K562 (cell line): ENCODE measurements at regions not wholly inside any gene's neighbourhood (a gene's known extent, or its start where the extent isn't known, plus 50 kb on each side); places are given as distances from the start of the nearest gene placed in this dataset.

Experiments used
- EZH2 ChIP-seq: IDR thresholded peaks from 2 replicates; pipeline ENCODE4 v1.6.1; 2012; ENCODE audit warnings: low read depth, mild to moderate bottlenecking, inconsistent platforms, low read length, borderline replicate concordance
- NONO ChIP-seq, 2 experiments: fragments of 200-400 bp in 1 of 2; fragments of 450-650 bp in 1 of 2; formaldehyde crosslinking in 1 of 2; IDR thresholded peaks; 2 replicates each; pipeline ENCODE4 v1.6.1; 2017; ENCODE audit warnings: low read depth in 2 of 2, mild to moderate bottlenecking in 2 of 2, moderate library complexity in 2 of 2, low read length in 1 of 2
- RFX5 ChIP-seq: IDR thresholded peaks from 2 replicates; pipeline ENCODE4 v1.6.1; 2011; ENCODE audit warnings: low read depth, mild to moderate bottlenecking, improper control_type of control experiment, low read length
- SMAD3 ChIP-seq: fragments of 450-650 bp; formaldehyde crosslinking; conservative IDR thresholded peaks from 2 replicates; pipeline ENCODE4 v1.4.0; 2020; ENCODE audit warnings: mild to moderate bottlenecking
- SP1 ChIP-seq: sonication (generic); formaldehyde crosslinking; IDR thresholded peaks from 2 replicates; pipeline ENCODE4 v1.8.1; 2022; ENCODE audit warnings: mild to moderate bottlenecking, missing genetic modification reagents
- SREBF2 ChIP-seq: sonication (generic); formaldehyde crosslinking; IDR thresholded peaks from 2 replicates; pipeline ENCODE4 v1.4.0; 2020; ENCODE audit warnings: mild to moderate bottlenecking, missing genetic modification reagents
- TEAD2 ChIP-seq: fragments of 450-650 bp; IDR thresholded peaks from 2 replicates; pipeline ENCODE4 v1.6.1; 2016; ENCODE audit warnings: missing genetic modification characterization, control low read depth, missing compliant biosample characterization
- YY1 ChIP-seq, 3 experiments: IDR thresholded peaks; 2 replicates each; pipeline ENCODE4 v1.6.1; 2011; ENCODE audit warnings: low read length in 2 of 3, mild to moderate bottlenecking in 2 of 3, moderate library complexity in 2 of 3, borderline replicate concordance in 1 of 3, control low read depth in 1 of 3, low read depth in 1 of 3; ENCODE audit not compliant: insufficient read depth in 3 of 3, insufficient replicate concordance in 2 of 3, control insufficient read depth in 1 of 3, insufficient read length in 1 of 3; ENCODE audit errors: extremely low read depth in 1 of 3
- ZNF263 ChIP-seq: sonication (generic); formaldehyde crosslinking; IDR thresholded peaks from 2 replicates; pipeline ENCODE4 v1.8.0; 2022; ENCODE audit warnings: mild to moderate bottlenecking, missing genetic modification reagents, borderline replicate concordance
- ZNF717 ChIP-seq: fragments of 250-450 bp; sonication (Bioruptor Pico); IDR thresholded peaks from 2 replicates; pipeline ENCODE4 v1.5.0; 2021
- TF ChIP-seq, protein P1 (sequence below), 2 experiments: fragments of 200-800 bp in 1 of 2; sonication (Bioruptor generic) in 1 of 2; sonication (generic) in 1 of 2; formaldehyde crosslinking in 1 of 2; IDR thresholded peaks in 1 of 2; conservative IDR thresholded peaks in 1 of 2; 2 replicates each; pipeline versions ENCODE4 v1.5.0 to v1.6.1; 2016 to 2020; ENCODE audit warnings: missing compliant biosample characterization in 1 of 2, missing genetic modification characterization in 1 of 2, missing genetic modification reagents in 1 of 2

DNA sequence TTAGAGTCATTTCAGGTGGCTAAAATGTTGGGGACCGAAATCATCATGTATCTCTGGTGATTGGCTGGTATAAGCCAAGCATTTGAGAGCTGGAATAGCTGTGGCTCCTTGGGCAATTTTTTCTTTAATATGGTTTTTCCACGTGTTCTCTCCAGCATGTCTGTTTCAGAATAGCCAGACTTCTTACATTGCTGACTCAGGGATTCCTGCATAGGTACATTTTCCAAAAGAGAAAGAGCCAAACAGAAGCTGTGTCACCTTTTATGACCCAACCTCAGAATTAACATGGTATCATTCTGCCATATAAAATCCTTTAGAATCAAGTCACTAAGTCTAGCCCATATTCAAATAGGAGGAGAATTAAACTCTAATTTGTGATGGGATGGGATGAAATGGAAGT lies 74.8 kb upstream of the TSLP start:
- TF ChIP-seq YY1 (IDR thresholded peaks at IDR 0.05; ENCODE audit: borderline replicate concordance in 1 of 3, control insufficient read depth in 1 of 3, extremely low read depth in 1 of 3, insufficient read depth in 3 of 3, insufficient read length in 1 of 3, insufficient replicate concordance in 2 of 3, low read depth in 1 of 3, low read length in 2 of 3): no peak
- TF ChIP-seq RFX5: no peak
- TF ChIP-seq SMAD3 (CRISPR knock-in tag): no peak
- TF ChIP-seq EZH2: no peak
- TF ChIP-seq TEAD2 (tag): no peak
- no peak for TF ChIP-seq NONO (IDR thresholded peaks at IDR 0.05; ENCODE audit: low read depth in 2 of 2, low read length in 1 of 2)
- TF ChIP-seq, protein P1, sequence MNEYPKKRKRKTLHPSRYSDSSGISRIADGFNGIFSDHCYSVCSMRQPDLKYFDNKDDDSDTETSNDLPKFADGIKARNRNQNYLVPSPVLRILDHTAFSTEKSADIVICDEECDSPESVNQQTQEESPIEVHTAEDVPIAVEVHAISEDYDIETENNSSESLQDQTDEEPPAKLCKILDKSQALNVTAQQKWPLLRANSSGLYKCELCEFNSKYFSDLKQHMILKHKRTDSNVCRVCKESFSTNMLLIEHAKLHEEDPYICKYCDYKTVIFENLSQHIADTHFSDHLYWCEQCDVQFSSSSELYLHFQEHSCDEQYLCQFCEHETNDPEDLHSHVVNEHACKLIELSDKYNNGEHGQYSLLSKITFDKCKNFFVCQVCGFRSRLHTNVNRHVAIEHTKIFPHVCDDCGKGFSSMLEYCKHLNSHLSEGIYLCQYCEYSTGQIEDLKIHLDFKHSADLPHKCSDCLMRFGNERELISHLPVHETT (CRISPR knock-in tag; conservative IDR thresholded peaks at IDR 0.05 in 1 of 2, IDR thresholded peaks at IDR 0.05 in 1 of 2): no peak
- no peak for TF ChIP-seq ZNF263 (CRISPR knock-in tag)
- no peak for TF ChIP-seq SP1
- no peak for TF ChIP-seq ZNF717 (CRISPR knock-in tag)
- TF ChIP-seq SREBF2 (CRISPR knock-in tag): no peak
